Islet precursor cell (in vitro differentiated cells): ENCODE measurements at regions not wholly inside any gene's neighbourhood (a gene's known extent, or its start where the extent isn't known, plus 50 kb on each side); places are given as distances from the start of the nearest gene placed in this dataset.
A peak's percentile ranks its signal among the peaks of the same experiment; 100 is the strongest.

Source experiments
- DNase-seq: peaks from one replicate; pipeline ENCODE4 v3.0.0-alpha.2; 2018

DNA sequence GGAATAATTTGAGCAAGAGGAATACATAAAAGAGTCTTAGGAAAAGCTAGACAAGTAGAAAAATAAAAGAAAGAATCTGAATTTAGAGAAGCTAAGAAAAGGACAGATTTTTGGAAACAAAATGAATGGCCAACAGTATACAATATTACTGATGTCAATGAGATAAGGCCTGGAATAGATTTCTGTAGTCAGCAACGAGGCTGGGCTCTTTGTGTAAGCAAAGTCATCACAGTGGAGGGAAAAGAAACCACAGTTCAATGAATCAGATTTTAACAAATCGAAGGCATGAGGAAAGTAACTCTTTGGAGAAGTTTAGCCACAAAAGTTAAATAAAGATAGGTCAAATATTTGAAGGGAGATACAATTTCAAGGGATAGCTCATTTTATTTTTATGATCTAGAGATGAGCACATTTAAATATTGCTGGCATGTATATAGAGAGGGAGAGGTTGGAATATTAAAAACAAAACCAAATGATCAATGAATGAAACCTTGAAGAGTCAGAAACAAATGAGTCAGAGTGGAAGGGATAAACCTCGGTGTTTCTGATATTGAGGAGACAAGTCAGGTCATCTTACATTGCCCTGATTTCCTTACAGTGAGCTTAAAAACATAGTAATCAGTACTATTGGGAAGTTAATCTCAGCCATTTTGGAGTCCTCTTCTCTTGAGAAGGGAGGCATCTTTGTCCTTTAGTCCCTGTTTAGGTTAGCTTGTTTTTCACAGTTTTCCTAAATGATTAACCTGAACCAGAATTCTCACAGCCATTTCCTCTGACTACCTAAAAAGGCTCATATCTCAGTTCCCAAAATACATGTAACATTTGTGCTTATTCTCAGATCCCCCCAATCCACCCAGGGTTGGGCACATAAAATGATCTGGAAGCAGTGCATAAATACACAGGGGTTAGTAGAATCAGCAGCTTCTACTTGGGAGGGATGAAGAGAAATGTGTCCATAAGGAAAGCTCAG is 620.0 kb upstream of the B3GALT2 start:
- DNase-seq: no peak

DNA sequence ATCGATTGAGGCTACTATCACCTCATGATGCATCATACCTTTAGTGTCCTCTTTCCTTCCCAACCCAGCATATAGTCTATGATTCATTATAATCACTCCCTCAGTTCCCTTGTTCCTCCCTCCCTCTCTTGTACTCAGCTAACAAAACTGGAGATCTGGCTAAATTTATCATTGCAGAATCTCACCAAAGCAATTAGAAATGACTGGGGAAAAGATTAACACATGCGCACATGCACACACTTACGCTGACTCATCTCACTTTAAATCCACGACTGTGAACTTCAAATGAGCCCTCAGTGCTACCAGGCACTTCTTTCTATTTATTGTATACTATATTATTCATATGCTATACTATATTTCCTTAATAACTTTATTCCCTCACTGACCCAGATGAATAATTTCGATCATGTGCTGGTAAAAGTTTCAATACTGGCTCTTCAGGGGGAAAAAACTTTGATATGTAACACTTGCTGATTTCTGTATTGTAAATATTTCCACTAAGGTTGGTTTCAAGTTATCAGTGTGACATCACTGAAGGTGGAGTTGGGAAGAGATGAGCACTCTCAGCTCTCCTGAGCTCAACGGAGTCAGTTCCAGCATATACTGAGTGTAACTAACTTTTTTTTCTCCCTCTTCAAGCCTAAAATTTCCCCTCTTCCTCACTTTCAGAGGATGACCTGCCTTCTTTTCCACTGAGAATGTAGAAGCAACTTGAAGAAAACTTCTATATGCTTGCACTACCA is 613.7 kb upstream of the B3GALT2 start:
- DNase-seq: no peak

DNA sequence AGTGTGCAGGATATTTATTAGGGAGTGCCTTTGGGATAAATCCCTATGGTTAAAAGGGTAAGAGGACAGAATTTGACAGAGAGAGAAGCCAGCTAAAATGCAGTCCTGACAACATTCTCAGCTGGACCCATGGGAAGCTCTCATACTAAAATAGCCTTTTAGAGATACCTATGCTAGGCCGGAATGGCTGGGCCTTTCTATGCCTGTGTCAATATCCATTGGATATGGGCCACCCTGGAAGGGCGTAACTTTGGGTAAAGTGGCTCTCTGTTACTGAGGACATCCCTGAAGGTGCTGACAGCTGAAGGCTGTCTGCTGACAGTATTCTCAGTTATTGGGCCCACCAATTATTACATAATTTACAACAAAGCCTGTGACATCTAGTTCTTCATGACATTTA is 613.0 kb upstream of the B3GALT2 start:
- DNase-seq: no peak

DNA sequence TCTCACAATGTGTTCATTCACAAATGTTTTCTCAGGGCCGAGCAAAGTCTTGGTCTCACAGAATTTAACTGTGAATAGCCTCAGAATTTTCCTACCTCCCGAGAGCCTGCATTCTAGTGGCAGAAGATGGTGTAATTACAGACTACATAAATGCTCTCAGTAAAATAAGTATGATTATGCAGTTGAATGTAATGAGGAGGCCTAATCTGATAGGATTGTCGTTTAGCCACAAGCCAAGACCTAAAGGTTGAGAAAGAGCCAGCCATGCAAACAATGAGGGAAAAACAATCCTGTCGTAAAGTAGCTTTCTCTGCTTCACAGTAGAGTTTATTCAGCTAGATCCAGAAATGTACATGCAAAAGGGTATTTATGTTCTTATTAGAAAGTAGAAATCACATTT is 607.8 kb upstream of the B3GALT2 start:
- no peak for DNase-seq

DNA sequence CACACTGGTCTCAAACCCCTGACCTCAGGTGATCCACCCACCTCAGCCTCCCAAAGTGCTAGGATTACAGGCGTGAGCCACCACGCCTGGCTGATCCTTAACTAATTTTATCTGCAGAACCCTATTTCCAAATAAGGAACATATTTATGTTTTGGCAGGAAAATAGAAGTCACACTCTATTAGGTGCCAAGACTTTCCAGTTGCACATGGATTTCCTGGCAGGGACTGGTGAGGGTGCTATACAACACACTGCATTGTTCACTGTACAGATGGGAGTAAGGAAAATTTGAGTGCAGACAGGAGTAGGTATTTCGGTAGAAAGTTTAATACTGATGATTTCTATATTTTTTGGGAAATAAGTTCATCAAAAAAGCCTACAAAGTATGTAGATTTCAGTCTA is 605.3 kb upstream of the B3GALT2 start:
- no peak for DNase-seq

DNA sequence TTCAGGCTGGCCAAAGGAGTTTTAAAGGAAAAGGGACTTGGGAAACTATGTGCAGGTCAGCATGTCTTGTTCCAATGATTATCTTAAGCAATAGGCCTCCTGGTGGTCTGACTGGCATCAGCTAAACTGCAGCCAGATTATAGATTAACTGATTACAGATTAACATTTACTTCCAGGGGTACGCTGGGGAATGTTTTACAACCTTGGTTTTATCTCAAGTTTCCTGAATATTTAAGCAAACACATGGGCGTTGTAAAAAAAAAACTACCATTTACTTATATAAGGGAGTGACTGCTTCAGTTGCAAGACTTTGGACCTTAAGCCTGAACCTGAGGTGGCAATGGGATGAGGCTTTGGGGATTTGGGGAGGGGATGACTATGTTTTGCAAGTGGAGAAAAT is 600.6 kb upstream of the B3GALT2 start:
- no peak for DNase-seq

DNA sequence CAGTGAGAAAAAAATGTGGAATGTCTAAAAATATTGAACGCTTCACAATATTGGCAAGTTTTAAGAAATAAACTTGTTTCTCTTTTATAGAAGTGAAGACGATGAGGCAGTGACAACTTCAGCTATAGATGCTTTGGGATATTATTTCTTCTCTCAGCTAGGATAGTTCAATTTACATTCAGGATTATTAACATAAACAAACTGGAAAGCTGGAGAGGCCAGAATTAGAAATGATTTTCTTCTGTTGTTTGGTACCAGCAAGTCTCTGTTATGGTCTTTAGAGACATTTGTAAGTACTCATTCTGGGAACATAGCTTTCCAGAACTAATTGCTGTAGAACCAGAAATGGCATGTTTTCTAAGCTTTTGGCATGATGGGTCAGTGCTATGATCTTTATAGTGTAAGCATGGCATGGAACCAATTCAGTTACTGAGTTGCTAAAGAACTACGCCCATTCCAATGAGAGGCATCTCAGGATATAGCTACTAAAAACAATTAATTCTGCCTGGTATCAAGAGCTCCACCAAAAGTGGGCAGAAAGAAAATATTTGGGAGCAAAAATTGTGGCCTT is 599.5 kb upstream of the B3GALT2 start:
- DNase-seq: no peak

DNA sequence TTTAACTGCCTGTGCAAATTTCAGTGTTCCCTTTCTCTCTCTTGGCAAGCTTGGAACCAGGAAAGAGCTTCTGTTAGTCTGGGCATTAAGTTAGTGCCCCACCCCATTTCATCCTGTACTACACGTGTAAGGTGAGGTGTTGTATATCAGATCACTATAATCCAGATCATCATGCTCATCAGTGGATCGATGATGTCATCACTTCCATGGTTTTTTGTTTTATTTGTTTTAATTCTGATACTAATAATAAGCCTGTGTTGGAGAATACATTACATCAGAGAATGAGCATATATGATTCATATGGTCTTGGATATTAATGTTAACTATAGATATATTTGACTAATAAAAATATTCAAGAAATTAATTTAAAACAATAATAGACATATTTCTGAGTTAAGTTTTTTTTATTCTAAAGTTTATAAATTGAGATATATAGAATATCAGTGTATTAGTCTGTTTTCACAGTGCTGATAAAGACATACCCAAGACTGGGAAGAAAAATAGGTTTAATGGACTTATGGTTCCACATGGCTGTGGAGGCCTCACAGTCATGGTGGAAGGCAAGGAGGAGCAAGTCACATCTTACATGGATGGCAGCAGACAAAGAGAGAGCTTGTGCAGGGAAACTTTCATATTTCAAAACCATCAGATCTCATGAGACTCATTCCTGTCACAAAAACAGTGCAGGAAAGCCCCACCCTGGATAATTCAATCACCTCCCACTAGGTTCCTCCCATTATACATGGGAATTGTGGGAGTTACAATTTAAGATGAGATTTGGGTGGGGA is 588.3 kb upstream of the B3GALT2 start:
- DNase-seq: no peak

DNA sequence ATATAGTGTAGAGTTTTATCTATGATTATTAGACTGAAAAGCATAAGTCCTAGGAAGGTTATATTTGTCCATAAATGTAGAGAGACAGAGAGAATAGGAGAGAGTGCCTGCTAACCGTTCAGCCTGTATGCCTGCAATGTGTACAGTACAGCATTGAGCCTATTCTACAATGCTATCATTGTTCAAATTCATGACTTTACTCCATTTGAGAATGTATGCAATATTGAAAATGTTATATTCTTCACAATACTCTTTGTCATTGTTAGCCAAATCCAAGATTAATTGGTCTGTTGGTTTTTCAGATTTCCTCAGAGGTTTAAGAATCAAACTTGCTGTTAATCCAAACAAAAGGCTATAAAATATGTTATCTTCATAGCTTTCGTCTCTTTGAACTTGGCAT is 585.2 kb upstream of the B3GALT2 start:
- no peak for DNase-seq

DNA sequence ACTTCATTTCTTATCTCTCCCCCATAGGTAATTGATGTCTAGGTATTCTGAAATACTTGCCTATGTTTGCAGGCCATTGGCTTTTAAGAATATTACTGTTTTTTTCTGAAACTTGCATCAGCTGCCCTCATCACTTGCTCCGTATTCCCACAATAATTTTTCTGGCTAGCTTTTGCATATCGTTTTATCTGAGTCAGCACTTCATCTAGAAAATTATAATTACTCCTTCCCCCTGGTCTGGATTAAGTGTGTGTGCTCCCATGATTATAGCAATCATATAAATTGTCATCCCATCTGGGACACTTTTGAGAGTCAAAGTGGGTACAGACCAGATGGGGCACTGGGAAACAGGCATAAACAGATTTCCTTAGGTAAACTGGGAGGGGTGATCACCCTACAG is 583.2 kb upstream of the B3GALT2 start:
- DNase-seq: no peak

DNA sequence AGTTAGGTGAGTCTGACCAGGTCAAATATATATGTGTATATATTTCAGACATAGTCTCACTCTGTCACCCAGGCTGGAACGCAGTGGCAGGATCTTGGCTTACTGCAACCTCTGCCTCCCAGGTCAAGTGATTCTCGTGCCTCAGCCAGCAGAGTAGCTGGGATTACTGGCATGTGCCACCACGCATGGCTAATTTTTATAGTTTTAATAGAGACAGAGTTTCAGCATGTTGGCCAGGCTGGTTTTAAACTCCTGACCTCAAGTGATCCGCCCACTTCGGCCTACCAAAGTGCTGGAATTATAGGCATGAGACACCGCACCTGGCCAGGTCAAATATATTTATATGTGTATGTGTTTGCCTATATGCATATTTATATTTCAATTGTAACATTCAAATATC is 581.5 kb upstream of the B3GALT2 start:
- DNase-seq: no peak

DNA sequence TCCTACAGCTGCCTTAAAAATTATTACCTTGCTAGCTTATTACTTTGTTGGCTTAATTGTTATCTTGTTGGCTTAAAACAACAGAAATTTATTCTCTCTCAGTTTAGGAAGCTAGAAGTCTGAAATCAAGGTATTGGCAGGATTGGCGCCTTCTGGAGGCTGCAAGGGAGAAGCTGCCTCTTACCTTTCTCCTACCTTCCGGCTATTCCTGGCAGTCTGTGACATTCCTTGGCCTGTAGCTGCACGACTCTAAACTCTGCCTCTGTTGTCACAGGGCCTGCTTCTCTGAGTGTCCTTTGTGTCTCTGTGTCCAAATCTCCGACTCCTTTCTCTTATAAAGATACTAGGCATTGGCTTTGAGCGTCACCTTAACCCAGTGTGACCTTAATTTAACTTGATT is 579.9 kb upstream of the B3GALT2 start:
- peak; percentile 76 for DNase-seq

DNA sequence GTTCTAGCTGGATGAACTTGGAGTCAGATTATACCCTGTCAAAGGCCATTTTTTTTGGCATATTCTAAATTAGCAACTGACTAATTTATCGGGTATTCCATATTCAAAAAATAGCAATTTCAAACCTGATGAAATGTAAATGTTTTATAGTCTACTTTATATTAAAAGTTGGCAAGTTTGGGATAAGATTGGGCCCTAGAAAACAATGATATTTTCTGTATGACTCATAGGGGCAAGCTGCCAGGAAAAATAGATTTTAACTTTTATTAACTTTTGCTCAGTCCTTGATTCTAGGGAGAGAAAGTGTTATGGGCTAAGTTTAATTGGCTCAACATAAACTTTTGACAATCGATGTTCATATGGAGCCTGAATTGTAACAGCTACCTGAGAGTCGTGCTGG is 576.9 kb upstream of the B3GALT2 start:
- DNase-seq: no peak

DNA sequence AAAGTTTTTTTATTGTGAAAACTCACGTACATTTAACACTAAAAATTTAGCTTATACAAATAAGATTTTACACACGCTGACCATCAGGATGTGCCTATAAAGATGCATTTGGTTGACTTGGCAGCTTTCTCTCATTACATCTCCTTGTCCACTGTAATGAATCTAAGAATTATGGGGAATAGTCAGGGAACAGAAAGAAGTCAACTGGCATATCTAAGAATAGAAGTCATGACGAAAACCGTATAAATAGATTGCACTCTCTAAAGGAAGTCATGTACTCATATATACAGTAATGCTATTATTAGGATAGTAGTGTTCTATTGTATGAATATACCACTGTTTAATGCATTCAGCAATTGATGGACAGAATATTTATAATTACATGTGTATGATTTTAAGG is 575.8 kb upstream of the B3GALT2 start:
- DNase-seq: no peak

DNA sequence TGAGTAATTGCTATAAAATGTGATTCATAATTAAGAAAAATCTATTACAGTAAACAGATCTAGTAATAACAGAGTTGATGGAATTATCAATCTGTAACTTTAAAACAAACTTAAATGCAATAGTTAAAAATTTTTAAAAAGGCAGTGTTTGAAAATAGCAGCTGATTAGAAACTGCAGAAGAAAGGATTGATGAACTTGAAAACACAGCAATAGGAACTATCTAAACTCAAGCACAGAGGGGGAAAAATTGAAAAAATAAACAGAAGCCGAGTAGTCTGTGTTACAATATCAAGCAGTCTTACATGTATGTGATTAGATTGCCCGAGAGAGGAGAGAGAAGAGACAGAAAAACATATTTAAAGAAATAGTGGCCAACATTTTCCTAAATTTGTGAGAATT is 569.0 kb upstream of the B3GALT2 start:
- DNase-seq: no peak

DNA sequence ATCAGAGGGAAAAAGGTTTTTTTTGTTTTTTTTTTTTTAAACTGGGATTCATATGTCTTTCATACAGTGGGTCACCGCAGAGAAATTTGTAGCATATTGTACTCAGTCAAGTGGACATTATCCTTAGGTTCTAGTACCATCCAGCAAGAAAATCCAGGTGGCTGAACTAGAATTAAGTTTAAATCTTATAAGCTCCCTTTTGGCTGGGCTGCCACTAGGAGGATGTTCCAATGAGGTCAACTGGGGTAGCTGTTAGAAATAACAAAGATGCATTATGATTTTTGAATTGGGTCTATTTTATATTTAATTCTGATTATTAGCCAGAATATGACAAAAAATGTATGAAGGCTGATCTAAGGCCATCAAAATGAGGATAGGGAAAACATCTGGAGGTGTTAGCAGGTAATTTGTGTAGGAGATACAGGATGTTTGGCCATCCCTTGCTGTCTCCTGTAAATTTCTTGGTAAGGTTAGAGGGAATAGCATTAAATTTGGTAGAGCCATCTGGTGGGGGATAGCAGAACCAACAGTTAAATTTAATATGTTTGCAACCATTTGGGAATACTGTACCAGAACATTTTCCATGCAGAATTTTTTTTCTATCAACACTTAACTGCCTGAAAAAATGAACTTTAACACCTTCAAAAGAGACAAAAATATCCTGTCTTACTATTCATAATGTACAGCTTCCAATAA is 568.5 kb upstream of the B3GALT2 start:
- no peak for DNase-seq

DNA sequence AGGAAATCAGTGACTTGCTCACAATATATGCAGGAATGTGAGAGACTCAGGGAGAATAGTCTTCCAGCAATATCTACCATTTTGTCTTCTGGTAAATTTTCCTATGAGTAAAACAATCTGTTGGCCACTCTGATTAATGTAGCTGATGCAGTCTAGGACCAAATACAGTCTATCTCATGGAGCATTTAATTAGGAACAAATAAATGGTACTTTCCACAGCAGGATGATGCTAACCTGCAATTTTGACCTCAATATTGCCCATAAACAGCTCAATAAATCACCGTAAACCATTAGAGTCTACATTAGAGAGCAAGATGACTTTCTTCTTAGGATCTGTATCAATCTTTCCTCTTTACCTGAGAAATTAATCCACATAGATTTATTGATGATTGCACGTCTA is 567.7 kb upstream of the B3GALT2 start:
- DNase-seq: no peak

DNA sequence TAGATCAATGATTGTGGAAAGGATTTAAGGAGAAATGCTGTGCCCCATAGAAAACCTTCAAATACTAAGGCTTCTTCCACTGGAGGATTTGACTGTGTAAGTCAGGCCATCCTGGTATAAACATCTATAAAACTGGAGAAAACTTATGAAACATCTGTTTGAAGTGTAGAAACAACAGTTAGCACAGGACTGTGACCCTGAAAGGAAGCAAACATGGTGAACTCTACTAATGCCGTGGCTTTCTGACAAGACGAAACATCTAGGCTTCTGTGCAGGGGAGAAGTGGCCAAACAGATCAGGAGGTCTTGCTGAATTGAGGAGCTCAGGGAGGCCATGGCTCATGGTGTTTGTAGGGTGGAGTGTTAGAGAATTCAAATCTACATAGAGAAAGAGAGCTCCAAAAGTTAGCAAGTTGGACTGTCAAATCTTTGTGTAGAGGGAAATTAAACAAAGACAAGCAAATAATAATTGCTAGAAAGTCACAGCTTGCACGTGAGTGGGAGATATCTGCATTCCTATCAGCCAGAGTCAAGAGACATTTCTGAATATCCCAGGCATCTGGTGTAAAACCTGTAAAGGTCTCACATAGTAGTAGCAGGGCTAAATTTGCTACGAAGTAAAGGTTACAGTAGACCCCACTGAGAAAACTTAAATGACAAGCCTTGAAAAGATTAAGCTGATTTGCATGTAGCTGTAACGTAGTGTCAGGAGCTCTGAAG is 566.8 kb upstream of the B3GALT2 start:
- no peak for DNase-seq

DNA sequence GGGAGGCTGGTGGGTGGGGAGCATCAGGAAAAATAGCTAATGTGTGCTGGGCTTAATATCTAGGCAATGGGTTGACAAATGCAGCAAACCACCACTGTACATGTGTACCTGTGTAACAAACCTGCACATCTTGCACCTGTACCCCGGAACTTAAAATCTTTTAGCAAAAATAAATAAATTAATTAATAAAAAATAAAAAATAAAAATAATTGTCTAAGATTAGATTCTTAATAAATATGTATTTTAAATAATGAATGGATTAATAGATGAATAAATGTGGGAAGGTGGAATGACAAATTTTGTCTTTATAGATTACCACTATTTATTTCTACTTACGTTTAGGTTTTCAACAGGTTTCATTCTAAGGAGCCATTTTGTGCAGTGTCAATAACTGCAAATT is 563.5 kb upstream of the B3GALT2 start:
- no peak for DNase-seq

DNA sequence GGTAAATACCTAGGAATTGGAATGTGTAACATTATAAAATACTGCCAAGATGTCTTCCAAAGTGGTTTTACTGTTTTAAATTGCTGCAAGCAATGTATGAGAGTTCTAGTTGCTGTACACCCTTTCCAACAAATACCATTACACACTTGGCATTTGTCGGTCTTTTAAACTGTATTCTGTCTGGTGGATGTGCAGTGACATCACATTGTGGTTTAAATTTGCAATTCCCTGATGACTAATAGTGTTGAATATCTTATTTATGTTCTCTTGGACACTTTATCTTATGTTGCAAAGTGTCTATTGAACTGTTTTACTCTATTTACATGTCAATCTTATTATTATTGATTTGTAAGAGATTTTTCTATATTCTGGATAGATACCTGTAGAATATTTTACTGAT is 561.2 kb upstream of the B3GALT2 start:
- no peak for DNase-seq

DNA sequence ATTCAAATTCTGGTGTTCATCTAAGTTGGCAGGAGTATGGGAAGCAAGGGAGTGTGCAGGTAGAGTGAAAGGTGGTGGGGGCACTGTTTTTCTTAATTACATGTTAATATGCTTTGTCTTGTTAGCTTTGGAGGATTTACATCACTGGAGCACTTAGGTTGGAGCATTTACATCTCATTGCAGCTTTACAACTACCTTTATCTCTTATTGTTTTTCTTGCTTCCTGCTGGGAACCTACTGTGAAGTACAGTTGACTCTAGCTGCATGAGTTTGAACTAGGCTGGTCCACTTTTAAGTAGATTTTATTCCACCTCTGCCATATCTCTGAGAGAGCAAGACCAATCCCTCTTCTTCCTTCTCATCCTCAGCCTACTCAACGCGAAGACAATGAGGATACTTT is 554.8 kb upstream of the B3GALT2 start:
- DNase-seq: no peak

DNA sequence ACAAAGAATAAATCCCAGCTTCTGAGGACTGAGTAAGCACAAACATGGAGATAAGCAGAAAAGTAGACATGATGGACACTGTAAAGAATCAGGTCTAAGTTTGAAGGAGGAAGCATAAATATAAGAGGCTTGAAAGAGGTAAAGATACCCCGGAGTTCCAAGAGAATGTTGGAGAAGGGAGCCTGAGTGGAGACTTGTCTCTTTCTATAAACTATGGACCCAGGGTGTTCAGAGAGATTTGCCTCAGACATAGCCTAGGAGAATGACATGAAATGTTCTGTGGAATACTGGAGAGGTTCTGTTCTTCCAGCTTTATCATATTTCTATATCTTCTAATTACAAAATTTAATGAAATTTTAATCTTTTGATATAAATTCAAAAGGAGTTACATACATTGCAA is 554.3 kb upstream of the B3GALT2 start:
- no peak for DNase-seq
